ENCODE measurements at regions not wholly inside any gene's neighbourhood (a gene's known extent, or its start where the extent isn't known, plus 50 kb on each side); places are given as distances from the start of the nearest gene placed in this dataset.

DNA sequence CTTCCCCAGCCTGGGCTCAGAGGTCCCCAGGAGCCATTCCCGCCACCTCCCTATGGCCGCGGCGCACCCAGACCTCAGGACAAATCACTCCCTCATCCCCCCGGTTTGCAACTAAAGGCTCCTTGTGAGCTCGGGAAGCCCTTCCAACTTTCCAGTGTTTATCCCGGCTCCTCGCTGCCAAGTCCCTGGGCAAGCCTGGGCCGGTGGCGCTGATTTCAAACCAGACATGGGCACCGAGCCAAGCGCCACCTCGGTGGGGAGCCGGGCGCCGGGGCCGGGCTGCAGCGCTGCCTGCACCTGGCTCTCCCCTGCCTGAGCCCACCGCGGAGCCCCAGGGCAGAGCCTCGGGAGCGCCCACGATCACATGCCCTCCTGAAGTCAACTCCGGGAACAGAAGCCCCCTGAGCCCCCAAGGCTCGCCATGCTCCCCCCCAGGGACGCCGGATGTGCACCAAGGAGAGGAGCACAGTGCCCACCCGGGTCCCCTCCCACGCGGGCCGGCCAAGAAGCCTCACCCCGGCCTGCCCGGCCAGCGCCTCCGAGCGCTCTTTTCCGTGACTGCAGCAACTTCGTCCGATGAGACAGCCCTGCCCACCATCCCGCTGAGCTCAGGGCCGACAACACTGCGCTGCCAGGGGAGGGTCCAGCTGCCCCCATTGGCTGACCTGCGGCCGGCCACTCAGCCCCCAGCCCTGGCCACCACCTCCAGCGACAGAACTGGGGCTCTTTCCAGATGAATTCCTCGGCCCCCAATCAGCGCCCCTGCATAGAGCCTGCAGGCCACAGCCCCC lies 50.0 kb downstream of the NCOR2 start:
- no peak for DNase-seq

DNA sequence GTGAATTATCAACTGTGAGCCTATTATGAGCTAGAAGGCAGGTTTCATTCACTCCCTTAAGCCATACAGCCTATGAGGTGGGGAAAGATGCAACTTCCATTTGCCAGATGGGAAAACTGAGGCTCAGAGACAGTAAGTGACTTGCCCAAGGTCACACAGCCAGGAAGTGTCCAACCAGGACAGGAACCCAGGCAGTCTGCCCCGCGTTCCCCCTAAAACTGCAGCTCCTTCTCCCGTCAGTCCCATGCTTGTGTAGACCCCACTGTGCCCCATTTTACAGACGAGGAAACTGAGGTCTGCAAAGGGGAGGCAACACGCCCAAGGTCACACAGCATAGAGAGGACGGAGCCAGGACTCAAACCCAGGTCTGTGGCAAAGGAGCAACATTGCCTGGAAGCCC lies 50.6 kb downstream of the NCOR2 start:
- DNase-seq, result no peak

GRCh38 chr12:124515981-124516380 lies 51.4 kb downstream of the NCOR2 start:
- DNase-seq, result no peak

GRCh38 chr12:124514996-124515932 lies 52.1 kb downstream of the NCOR2 start:
- no peak for DNase-seq

DNA sequence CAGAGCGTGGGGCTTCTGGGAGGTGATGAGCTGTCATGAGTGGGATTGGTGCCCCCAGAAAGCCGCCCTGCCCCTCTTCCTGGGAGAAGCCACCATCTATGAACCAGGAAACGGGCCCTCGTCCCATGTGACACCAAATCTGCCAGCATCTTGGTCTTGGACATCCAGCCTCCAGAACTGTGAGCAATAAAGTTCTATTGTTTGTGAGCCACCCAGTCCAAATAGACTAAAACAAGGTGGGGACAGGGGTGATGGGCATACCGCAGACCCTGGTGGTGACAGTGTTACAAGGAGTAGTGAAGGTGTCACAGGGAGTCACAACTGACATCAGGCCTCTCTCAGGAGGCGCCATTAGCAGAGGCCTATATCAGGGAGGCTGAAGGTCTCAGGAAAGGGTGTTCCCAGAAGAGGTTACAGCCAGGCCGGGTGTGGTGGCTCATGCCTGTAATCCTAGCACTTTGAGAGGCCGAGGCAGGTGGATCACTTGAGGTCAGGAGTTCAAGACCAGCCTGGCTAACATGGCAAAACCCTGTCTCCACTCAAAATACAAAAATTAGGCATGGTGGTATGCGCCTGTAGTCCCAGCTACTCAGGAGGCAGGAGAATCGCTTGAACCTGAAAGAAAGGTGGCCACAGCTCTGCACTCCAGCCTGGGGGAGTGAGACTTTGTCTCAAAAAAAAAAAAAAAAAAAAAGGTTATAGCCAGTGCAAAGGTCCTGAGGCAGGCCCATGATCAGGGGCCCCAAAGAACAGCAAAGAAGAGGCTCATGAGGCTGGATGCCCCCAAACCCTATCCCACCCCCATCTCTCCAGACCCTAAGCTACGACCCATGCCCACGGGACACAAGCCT lies 53.0 kb downstream of the NCOR2 start:
- DNase-seq, result no peak

DNA sequence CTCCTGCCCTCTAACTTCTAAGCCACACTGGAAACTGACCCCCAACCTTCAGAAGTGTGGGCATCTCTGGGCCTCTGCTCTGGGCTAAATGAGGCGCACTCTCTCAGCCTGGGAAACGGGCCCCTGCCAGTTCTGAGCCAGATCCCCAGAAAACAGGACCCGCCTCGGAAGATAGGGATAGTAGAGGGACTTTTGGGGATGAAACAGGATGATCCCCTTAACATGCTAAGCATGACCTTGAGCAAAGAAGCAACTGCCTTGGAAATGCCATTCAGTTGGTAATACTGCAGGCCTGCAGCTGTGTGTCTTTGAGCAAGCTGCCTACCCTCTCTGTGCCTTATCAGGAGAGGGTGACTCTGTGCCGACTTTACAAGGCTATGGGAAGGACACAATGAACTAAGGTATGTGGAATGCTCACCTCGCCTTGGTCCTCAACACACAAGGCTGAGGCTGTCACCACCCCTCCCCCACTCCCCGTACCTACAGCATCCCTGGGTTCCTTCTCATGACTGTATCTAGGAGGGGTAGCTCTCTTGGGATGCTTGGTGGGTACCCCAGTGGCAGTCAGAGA lies 54.0 kb downstream of the NCOR2 start:
- no peak for DNase-seq

- DNase-seq, result no peak
Measured at GRCh38 chr12:124512667-124513296, 54.6 kb downstream of the NCOR2 start.

- no peak for DNase-seq
Measured at GRCh38 chr12:124511259-124511985, 56.0 kb downstream of the NCOR2 start.

- DNase-seq, result no peak
Measured at GRCh38 chr12:124510301-124510970, 57.0 kb downstream of the NCOR2 start.

DNA sequence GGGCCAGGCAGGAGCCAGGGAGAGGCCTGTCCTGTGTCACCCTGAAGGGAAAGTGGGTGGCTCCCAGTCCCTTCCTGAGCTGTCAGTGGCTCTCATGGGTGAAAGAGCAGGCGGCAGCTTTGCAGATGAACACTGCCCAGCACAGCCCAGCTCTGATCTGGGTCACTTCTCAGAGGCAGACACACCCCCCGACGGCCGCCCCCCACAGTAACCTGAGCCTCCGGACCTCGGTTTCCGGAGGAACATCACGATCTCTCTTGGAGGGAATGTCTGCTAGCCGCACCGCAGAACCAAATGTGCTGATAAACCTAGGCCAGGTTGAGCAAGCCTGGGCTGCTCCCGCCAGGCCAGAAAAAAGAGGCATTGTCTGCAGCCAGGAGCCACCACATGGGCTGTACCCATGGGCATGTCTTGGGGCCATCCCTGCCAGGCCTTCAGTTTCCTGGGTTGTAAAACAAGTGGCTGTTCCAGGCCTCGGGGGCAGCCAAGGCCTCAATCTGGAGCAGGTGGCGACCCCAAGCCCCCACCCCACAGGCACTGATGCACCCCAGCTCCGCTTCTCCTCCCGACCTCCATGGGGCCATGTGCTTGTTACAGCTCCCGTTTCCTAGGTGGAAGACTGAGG lies 57.6 kb downstream of the NCOR2 start:
- DNase-seq, result no peak

GRCh38 chr12:124509300-124509675 lies 58.1 kb downstream of the NCOR2 start:
- no peak for DNase-seq

GRCh38 chr12:124508381-124509079 lies 58.9 kb downstream of the NCOR2 start:
- DNase-seq, result no peak

- no peak for DNase-seq
Measured at GRCh38 chr12:124507188-124508109, 60.0 kb downstream of the NCOR2 start.

DNA sequence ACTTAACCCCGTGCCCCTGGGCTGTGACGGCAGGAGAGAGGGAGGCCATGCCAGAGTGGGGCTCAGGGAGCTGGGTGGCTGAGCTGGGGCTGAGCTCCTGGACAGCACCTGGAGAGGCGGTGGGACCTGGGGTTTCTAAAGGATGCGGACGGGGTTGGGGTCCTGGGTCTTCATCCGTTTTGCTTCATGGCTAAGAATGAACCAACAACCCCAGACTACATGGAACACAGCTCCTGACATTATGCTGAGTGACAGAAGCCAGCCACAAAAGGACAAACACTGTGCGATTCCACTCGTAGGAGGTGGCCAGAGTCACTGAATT lies 60.6 kb downstream of the NCOR2 start:
- DNase-seq, result no peak

- DNase-seq, result peak in 1 of 2 donors; percentile 66
Measured at GRCh38 chr12:124506145-124506831, 61.1 kb downstream of the NCOR2 start.

DNA sequence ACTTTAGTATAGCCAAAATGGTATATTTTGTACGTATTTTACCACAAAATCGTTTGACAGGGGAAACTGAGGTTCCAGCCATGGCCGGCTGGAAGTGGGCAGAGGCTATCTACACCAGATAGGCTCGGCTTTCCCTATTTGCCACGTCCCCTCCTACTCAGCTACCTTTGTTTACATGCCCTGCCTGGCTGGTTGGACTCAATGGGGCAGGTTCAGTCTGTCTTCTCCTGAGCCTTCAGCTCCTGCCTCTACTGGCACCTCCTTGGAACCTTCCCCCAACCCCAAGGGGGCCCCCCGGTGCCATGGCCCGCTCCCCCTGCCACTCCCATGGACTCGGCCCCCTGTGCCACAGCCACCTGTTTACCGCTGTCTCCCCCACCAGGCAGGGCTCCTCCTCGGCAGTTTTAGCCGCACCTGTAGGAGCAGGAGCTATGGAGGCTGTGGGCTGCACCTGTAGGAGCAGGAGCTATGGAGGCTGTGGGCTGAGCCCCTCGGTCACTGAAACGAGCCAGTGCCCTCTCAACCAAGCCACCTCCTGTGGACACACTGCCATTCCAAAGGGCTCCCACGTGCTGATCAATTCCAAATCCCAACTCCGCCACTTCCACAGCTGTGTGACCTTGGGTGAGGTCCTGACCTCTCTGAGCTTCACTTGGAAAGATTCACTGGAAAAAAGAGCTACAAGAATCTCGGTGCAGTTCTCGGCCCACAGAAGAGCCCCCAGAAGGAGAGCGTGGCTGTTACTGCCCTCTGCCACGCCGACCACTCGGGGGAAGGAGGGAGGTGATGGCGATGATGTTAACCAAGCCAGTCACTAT lies 62.2 kb downstream of the NCOR2 start:
- no peak for DNase-seq
